Activated CD4-positive, alpha-beta T cell treated with anti-CD3 and anti-CD28 coated beads, Interleukin-2, amount 50 U/mL, for 24 hours (primary cell): ENCODE measurements at regions not wholly inside any gene's neighbourhood (a gene's known extent, or its start where the extent isn't known, plus 50 kb on each side); places are given as distances from the start of the nearest gene placed in this dataset.
"Not testable (repeated sequence)": the region's sequence is repeated elsewhere in the genome, so short reads cannot be mapped to it uniquely, and the experiment has no call there.

Experiments used
- DNase-seq, 2 donors: peaks; one replicate each; pipeline ENCODE4 v3.0.0-alpha.2; 2020; ENCODE audit warnings: low read depth in 1 of 2, low spot score in 1 of 2

GRCh38 chr14:44453433-44454171, 53.5 kb downstream of the FSCB start:
- DNase-seq = no peak

GRCh38 chr14:44450232-44450631, 56.9 kb downstream of the FSCB start:
- not testable (repeated sequence) for DNase-seq

DNA sequence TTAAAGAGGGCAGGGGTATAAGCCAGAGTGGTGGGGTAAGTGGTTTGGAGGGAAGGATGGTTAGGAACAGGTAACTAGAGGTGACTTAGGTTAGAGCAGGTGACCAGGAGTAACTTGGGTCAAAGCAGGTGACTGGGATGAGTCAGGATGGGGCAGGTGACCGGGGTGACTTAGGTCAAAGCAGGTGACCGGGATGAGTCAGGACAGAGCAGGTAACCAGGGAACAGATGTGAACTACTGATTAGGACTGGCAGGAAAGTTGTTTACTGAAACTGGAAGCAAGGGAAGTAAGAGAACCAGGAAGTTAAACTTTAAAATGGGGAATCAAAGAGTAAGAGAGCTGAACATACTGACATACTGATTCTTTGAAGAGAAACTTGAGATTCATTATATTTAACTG, 57.4 kb downstream of the FSCB start:
- no peak for DNase-seq

- no peak for DNase-seq
Observed at GRCh38 chr14:44448951-44449358, 58.1 kb downstream of the FSCB start.

DNA sequence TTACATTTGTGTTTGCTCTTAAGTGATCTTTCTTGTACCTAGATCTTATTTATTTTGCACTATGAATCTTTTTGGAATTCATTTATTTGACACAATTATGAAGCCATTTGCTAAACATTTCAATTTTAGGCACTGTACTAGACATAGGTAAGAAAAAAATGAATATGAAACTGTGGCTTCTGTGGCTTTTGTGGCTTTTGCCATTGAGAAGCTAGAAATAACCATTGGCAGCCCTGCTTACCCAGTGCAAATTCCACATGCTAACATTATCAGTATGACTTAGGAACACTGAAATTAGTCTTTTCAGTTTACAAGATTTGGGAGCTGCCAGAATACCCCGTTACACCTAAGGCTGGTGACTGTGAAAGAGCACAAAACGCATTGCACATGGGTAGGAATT, 60.1 kb downstream of the FSCB start:
- DNase-seq = no peak

GRCh38 chr14:44444454-44444853, 62.6 kb downstream of the FSCB start:
- DNase-seq = no peak

DNA sequence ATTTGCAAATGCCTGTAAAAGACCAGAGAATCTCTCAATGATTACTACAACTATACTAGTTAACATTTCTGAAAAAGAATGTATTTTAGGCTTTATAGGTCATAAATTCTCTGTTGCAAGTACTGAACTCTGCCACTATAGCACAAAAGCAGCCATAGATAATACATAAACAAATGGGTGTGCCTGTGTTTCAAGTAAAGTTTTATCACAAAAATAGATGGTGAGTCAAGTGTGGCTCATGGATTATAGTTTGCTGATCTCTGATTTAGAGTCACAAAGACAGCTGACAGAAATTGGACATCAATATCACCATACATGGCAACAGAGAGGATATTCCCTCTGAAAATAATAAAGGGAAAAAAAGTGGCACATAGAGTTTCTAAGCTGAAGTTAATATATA, 68.1 kb downstream of the FSCB start:
- no peak for DNase-seq

DNA sequence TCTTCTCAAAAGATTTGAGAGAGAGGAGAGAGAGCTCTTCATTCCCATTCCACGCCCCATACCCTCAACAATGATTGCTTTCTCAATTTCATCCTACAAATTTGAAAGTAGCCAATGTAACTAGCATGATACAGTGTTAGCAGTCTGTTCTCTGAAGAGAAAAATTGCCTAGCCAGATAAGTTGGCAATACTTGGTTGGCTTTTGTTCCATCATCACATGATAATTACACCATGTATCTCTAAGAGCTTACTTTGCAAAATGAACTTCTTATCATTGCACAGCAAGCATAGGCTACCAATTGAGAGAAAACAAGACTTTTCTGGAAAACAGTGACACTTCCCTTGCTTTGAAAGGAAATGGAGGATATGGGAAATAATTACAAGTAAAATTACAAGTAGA, 68.9 kb downstream of the FSCB start:
- no peak for DNase-seq

- no peak for DNase-seq
Observed at GRCh38 chr14:44436458-44436857, 70.6 kb downstream of the FSCB start.

DNA sequence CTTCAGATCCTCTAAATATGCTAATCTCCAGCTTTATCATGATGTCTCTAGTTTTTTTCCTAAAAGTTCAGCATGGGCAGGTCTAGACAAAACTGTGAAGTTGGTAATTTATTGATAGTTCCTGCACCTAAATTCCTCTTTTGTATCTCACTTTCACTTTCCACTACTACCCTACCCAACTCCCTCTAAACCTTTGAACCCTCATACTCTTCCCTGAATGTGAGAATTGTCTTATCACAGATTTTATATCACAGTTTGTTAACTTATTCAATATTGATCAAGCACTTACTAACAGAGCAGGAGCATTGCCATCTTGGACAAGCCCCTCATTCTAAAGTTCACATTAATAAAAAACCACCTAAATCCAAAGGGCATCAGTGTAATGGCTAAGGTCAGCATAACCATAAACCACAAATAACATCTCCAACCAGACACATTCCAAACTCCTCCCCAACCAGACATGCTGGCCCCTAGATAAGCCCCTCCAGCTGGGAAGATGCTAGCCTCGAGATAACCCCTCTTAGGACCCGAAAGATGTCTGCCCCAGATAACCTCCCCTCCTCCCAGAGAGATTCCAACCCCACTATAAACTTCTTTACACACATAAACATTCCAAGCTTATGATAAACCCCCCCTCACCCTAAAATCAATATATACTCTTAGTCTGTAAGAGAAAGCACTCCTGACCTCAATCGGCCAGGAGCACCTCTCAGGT, 78.7 kb downstream of the FSCB start:
- no peak for DNase-seq

GRCh38 chr14:44422699-44423098, 84.4 kb downstream of the FSCB start:
- DNase-seq = no peak

DNA sequence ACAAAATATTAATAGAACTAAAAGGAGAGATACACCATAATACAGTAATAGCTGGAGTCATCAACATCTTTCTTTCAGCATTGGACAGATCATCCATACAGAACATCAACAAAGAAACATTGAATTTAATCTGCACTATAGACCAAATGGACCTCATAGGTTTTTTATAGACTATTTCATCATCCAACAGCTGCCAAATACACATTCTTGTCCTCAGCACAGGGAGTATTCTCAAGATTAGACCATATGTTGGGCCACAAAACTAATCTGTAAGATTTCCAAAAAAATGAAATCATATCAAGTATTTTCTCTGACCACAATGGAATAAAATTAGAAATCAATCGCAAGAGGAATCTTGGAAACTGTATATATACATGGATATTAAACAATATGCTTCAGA, 86.9 kb downstream of the FSCB start:
- no peak for DNase-seq

- DNase-seq = no peak
Observed at GRCh38 chr14:44418856-44419255, 88.2 kb downstream of the FSCB start.

GRCh38 chr14:44417809-44418208, 89.3 kb downstream of the FSCB start:
- DNase-seq = no peak

- no peak for DNase-seq
Observed at GRCh38 chr14:44414646-44415045, 92.4 kb downstream of the FSCB start.

DNA sequence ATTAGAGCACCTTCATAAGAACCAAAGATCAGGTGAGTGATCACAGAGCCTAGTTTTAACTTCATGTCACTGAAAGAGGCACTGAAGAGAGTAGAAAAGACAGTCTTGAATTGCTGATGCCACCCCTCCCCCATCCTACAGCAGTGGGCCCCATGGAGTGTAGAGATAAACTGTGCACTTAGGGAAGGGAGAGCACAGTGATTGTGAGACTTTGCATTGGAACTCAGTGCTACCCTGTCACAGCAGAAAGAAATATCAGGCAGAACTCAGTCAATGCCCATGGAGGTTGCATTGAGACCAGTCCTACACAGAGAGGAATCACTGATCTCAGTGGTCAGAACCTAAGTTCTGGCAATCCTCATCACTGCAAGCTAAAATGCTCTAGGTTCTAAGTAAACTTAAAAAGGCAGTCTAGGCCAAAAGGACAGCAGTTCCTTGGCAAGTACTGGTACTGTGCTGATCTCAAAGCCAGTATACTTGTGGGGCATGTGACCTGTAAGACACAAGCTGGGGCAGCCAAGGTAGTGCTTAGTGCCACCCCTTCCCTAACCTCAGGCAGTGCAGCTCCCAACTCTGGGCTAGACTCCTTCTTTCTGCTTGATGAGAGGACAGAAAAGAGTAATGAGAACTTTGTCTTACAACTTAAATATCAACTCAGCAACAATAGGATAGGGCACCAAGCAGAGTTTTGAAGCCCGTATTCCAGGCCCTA, 94.1 kb downstream of the FSCB start:
- DNase-seq = no peak

DNA sequence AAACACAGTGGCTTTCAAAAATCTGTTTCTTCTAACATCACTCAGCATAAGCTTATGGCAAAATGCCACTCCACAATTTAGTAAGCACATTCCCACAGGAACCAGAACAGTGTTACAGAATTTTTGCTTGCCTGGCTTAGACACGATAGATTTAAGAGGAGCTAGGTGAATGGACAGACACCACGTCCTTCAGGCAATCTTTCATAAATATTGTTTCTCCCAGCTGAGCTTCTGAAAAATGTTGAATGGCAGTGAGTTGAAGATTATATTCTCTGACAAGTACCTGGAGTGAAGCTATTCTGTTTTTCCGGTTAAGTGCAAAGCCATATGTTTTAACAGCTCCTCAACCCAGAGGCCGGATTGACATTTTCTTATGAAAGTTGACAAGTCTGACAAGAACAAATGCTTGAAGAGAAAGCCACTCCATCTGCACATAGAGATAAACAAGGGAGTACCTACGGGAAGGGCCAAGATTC, 102.0 kb downstream of the FSCB start:
- no peak for DNase-seq

GRCh38 chr14:44404599-44404998, 102.5 kb downstream of the FSCB start:
- no peak for DNase-seq

GRCh38 chr14:44404036-44404435, 103.0 kb downstream of the FSCB start:
- DNase-seq = no peak

DNA sequence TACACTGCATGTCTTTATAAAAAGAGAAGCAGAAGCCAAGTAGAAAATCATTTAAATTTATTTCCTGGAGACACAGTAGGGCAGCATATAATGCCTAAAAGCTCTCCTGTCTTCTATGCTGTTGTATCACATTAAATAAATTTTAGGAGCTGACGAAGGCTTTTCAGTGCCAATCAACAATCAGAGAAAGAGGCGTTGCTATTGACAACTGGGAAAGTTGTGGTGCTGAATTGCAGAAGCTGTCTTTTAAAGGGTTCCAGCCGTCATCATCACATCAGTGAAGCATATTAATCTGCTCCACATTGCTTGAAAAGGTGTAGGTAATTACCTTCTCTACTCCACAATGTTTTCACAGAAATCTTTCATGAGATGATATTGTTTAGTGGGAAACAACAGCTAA, 103.9 kb downstream of the FSCB start:
- no peak for DNase-seq

DNA sequence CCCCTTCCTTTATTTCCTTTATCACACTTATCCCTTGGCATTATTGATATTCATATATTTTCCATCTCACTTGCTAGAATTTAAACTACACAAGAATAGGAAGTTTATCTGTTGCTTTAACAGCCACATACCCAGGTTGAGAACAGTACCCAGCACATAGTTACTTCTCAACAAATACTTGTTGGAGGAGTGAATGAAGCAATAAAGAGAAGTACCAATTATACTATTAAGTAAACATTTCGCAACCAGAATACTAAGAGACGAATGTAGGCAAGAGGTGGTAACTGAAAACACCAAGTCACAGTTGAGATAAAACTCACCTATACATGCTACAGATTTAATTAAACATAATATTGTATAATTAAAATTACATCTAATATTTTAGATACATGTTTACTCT, 110.9 kb downstream of the FSCB start:
- DNase-seq = no peak

DNA sequence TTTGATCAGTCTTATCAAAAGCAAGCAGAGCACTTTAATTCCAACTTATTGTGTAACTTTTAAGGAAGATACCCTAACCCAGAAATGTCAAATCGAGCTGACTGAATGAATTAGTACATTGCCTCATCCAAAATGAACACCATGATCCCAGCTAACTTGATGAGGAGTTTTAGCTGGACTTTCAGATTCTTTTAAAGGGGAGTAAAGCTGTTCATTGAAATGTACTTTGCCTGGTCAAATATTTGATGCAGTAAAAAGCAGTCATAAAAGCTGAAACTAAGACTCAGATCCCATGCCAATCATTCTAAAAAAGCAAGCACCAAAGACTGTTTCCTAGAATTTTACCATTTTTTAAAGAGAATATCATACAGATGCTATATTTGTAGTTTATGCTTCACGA, 114.1 kb downstream of the FSCB start:
- DNase-seq = no peak
